Thoracic aorta (tissue), 2 donors: ENCODE measurements at regions not wholly inside any gene's neighbourhood (a gene's known extent, or its start where the extent isn't known, plus 50 kb on each side); places are given as distances from the start of the nearest gene placed in this dataset.

Experiments used
- ATAC-seq: fragments of 150-250 bp; one replicate; pipeline ENCODE4 v1.8.0; 2017; ENCODE audit warnings: low read depth; ENCODE audit not compliant: insufficient number of reproducible peaks, low FRiP score
- DNase-seq: peaks from one replicate; pipeline ENCODE4 v3.0.0-alpha.2; 2020; ENCODE audit warnings: low spot score
- H3K27ac ChIP-seq, 2 donors: fragments of 200-600 bp; sonication (generic); 1 replicate in 1 of 2; 2 replicates in 1 of 2; pipeline ENCODE4 v1.5.1; 2016; ENCODE audit warnings: mild to moderate bottlenecking in 2 of 2, moderate library complexity in 2 of 2
- H3K27me3 ChIP-seq: fragments of 200-600 bp; sonication (generic); replicated peaks from 2 replicates; pipeline ENCODE4 v1.6.0; 2016; ENCODE audit warnings: mild to moderate bottlenecking; ENCODE audit not compliant: insufficient read depth
- H3K36me3 ChIP-seq: fragments of 200-600 bp; sonication (generic); one replicate; pipeline ENCODE4 v1.5.1; 2016
- H3K4me1 ChIP-seq, 2 donors: fragments of 200-600 bp; sonication (generic); 1 replicate in 1 of 2; 2 replicates in 1 of 2; pipeline versions ENCODE4 v1.5.1 to v1.6.0; 2016; ENCODE audit warnings: low read depth in 2 of 2, mild to moderate bottlenecking in 1 of 2; ENCODE audit not compliant: control insufficient read depth in 1 of 2
- H3K4me3 ChIP-seq: fragments of 200-600 bp; sonication (generic); 2 replicates; pipeline ENCODE4 v1.5.1; 2016; ENCODE audit warnings: mild to moderate bottlenecking
- H3K9me3 ChIP-seq: fragments of 200-600 bp; sonication (generic); 2 replicates; pipeline ENCODE4 v1.5.1; 2016
- CTCF ChIP-seq: fragments of 200-600 bp; sonication (generic); IDR thresholded peaks from one replicate; pipeline ENCODE4 v1.5.1; 2019; ENCODE audit warnings: antibody characterized with exemption

- Histone ChIP-seq H3K9me3 (no peaks in the 10 kb centered on the region), H3K27ac (no peak overlapping the region), H3K4me1 (no peaks in the 10 kb centered on the region), H3K36me3 (no peaks in the 10 kb centered on the region), H3K27me3 (no peaks in the 10 kb centered on the region), H3K4me3 (no peak overlapping the region)
- TF ChIP-seq CTCF: no peak
- DNase-seq (no peak), ATAC-seq (no peak)
These were observed 272.3 kb downstream of the PTPRU start for GRCh38 chr1:29508458-29509107.

GRCh38 chr1:29506678-29507225 is 270.4 kb downstream of the PTPRU start:
- Histone ChIP-seq H3K4me3 (no peak overlapping the region), H3K27me3 (no peaks in the 10 kb centered on the region), H3K4me1 (no peaks in the 10 kb centered on the region), H3K27ac (no peak overlapping the region), H3K9me3 (no peaks in the 10 kb centered on the region), H3K36me3 (no peaks in the 10 kb centered on the region)
- ATAC-seq (no peak), DNase-seq (no peak)
- no peak for TF ChIP-seq CTCF

GRCh38 chr1:29505532-29506220 is 269.4 kb downstream of the PTPRU start:
- no peak for DNase-seq
- H3K4me1 ChIP-seq: no peaks in the 10 kb centered on the region
- no peak overlapping the region for H3K27ac ChIP-seq
- no peaks in the 10 kb centered on the region for H3K27me3 ChIP-seq
- H3K9me3 ChIP-seq: no peaks in the 10 kb centered on the region
- no peak overlapping the region for H3K4me3 ChIP-seq
- no peaks in the 10 kb centered on the region for H3K36me3 ChIP-seq
- no peak for ATAC-seq
- TF ChIP-seq CTCF: no peak

GRCh38 chr1:29504709-29505410 is 268.5 kb downstream of the PTPRU start:
- Histone ChIP-seq H3K4me1 (no peaks in the 10 kb centered on the region), H3K4me3 (no peak overlapping the region), H3K27me3 (no peaks in the 10 kb centered on the region), H3K9me3 (no peaks in the 10 kb centered on the region), H3K27ac (no peak overlapping the region), H3K36me3 (no peaks in the 10 kb centered on the region)
- ATAC-seq: no peak
- no peak for DNase-seq
- TF ChIP-seq CTCF: no peak

- Histone ChIP-seq H3K9me3 (no peaks in the 10 kb centered on the region), H3K36me3 (no peaks in the 10 kb centered on the region), H3K4me1 (no peaks in the 10 kb centered on the region), H3K27me3 (no peaks in the 10 kb centered on the region), H3K27ac (no peak overlapping the region), H3K4me3 (no peak overlapping the region)
- ATAC-seq: no peak
- no peak for DNase-seq
- TF ChIP-seq CTCF: no peak
These were observed 267.9 kb downstream of the PTPRU start for GRCh38 chr1:29504196-29504595.
